GM18498 (cell line): ENCODE measurements at regions not wholly inside any gene's neighbourhood (a gene's known extent, or its start where the extent isn't known, plus 50 kb on each side); places are given as distances from the start of the nearest gene placed in this dataset.
"Not testable (repeated sequence)": the region's sequence is repeated elsewhere in the genome, so short reads cannot be mapped to it uniquely, and the experiment has no call there.

Experiments
- ATAC-seq: cut with Tn5 transposase; IDR thresholded peaks from one replicate; pipeline ENCODE4 v1.9.1; 2021; ENCODE audit warnings: mild to moderate bottlenecking, moderate library complexity; ENCODE audit not compliant: unreplicated experiment

- no peak for ATAC-seq
Measured at GRCh38 chr18:10162340-10162739, 248.5 kb downstream of the VAPA start.

- ATAC-seq, result no peak
Measured at GRCh38 chr18:10164271-10165071, 250.7 kb downstream of the VAPA start.

GRCh38 chr18:10166164-10166807 lies 252.5 kb downstream of the VAPA start:
- ATAC-seq, result no peak

GRCh38 chr18:10167759-10168158 lies 253.9 kb downstream of the VAPA start:
- no peak for ATAC-seq

- ATAC-seq, result no peak
Measured at GRCh38 chr18:10168477-10168876, 254.7 kb downstream of the VAPA start.

GRCh38 chr18:10169064-10169562 lies 255.3 kb downstream of the VAPA start:
- no peak for ATAC-seq

GRCh38 chr18:10169814-10170213 lies 256.0 kb downstream of the VAPA start:
- no peak for ATAC-seq

GRCh38 chr18:10170375-10170774 lies 256.6 kb downstream of the VAPA start:
- ATAC-seq, result no peak

GRCh38 chr18:10175333-10175732 lies 261.5 kb downstream of the VAPA start:
- ATAC-seq, result not testable (repeated sequence)

- not testable (repeated sequence) for ATAC-seq
Measured at GRCh38 chr18:10179326-10179725, 265.5 kb downstream of the VAPA start.

- no peak for ATAC-seq
Measured at GRCh38 chr18:10182009-10182624, 268.3 kb downstream of the VAPA start.

- ATAC-seq, result no peak
Measured at GRCh38 chr18:10184776-10185175, 269.7 kb upstream of the APCDD1 start.

- no peak for ATAC-seq
Measured at GRCh38 chr18:10188971-10189810, 265.2 kb upstream of the APCDD1 start.

GRCh38 chr18:10190564-10190963 lies 263.9 kb upstream of the APCDD1 start:
- no peak for ATAC-seq

- no peak for ATAC-seq
Measured at GRCh38 chr18:10193444-10193843, 261.0 kb upstream of the APCDD1 start.

- ATAC-seq, result no peak
Measured at GRCh38 chr18:10194592-10194991, 259.8 kb upstream of the APCDD1 start.

- ATAC-seq, result no peak
Measured at GRCh38 chr18:10195529-10195928, 258.9 kb upstream of the APCDD1 start.

- ATAC-seq, result no peak
Measured at GRCh38 chr18:10197097-10197496, 257.3 kb upstream of the APCDD1 start.

GRCh38 chr18:10201226-10201625 lies 253.2 kb upstream of the APCDD1 start:
- ATAC-seq, result no peak

- ATAC-seq, result no peak
Measured at GRCh38 chr18:10201659-10202058, 252.8 kb upstream of the APCDD1 start.

- ATAC-seq, result no peak
Measured at GRCh38 chr18:10202845-10203321, 251.6 kb upstream of the APCDD1 start.
